ENCODE measurements at regions not wholly inside any gene's neighbourhood (a gene's known extent, or its start where the extent isn't known, plus 50 kb on each side); places are given as distances from the start of the nearest gene placed in this dataset.
"Not testable (repeated sequence)": the region's sequence is repeated elsewhere in the genome, so short reads cannot be mapped to it uniquely, and the experiment has no call there.

- DNase-seq = no peak
Observed at GRCh38 chr1:94301186-94301585, 63.8 kb upstream of the ARHGAP29 start.

- no peak for DNase-seq
Observed at GRCh38 chr1:94300731-94301130, 63.3 kb upstream of the ARHGAP29 start.

GRCh38 chr1:94299627-94300553 lies 62.5 kb upstream of the ARHGAP29 start:
- DNase-seq = no peak

- DNase-seq = peak; percentile 10
Observed at GRCh38 chr1:94298861-94299260, 61.5 kb upstream of the ARHGAP29 start.

GRCh38 chr1:94296018-94296417 lies 58.6 kb upstream of the ARHGAP29 start:
- no peak for DNase-seq

GRCh38 chr1:94292978-94293377 lies 55.6 kb upstream of the ARHGAP29 start:
- DNase-seq = not testable (repeated sequence)

GRCh38 chr1:94289244-94289643 lies 51.9 kb upstream of the ARHGAP29 start:
- DNase-seq = not testable (repeated sequence)

Data from DMS153 (cell line).